Fibroblast of villous mesenchyme (primary cell): ENCODE measurements at regions not wholly inside any gene's neighbourhood (a gene's known extent, or its start where the extent isn't known, plus 50 kb on each side); places are given as distances from the start of the nearest gene placed in this dataset.

Experiments used
- DNase-seq: peaks from one replicate; pipeline ENCODE4 v3.0.0-alpha.2; 2010; ENCODE audit warnings: low read depth
- H3K4me3 ChIP-seq: 2 replicates; pipeline ENCODE4 v1.5.1; 2011; ENCODE audit warnings: low read depth, mild to moderate bottlenecking, low read length
- CTCF ChIP-seq: IDR thresholded peaks from 2 replicates; pipeline ENCODE4 v1.5.1; 2012; ENCODE audit warnings: low read depth, mild to moderate bottlenecking, low read length; ENCODE audit not compliant: insufficient read depth

- no peak for DNase-seq
- no peak overlapping the region for H3K4me3 ChIP-seq
- no peak for TF ChIP-seq CTCF
Measured at GRCh38 chr14:66383257-66383656, 102.9 kb upstream of the CCDC196 start.

GRCh38 chr14:66383771-66384170 lies 102.4 kb upstream of the CCDC196 start:
- no peak overlapping the region for H3K4me3 ChIP-seq
- no peak for TF ChIP-seq CTCF
- DNase-seq: no peak

GRCh38 chr14:66388516-66388915 lies 97.7 kb upstream of the CCDC196 start:
- no peak for DNase-seq

GRCh38 chr14:66389481-66389880 lies 96.7 kb upstream of the CCDC196 start:
- no peak for DNase-seq
- no peak for TF ChIP-seq CTCF
- no peak overlapping the region for H3K4me3 ChIP-seq

More at GRCh38 chr14:66388516-66388915, 97.7 kb upstream of the CCDC196 start:
- no peak for TF ChIP-seq CTCF
- no peak overlapping the region for H3K4me3 ChIP-seq

GRCh38 chr14:66395300-66395699 lies 90.9 kb upstream of the CCDC196 start:
- no peak overlapping the region for H3K4me3 ChIP-seq
- no peak for DNase-seq
- no peak for TF ChIP-seq CTCF

- no peak overlapping the region for H3K4me3 ChIP-seq
- TF ChIP-seq CTCF: no peak
- DNase-seq: no peak
Measured at GRCh38 chr14:66396164-66396563, 90.0 kb upstream of the CCDC196 start.

- no peak for TF ChIP-seq CTCF
- no peak overlapping the region for H3K4me3 ChIP-seq
- no peak for DNase-seq
Measured at GRCh38 chr14:66398437-66398836, 87.7 kb upstream of the CCDC196 start.
